ENCODE measurements at regions not wholly inside any gene's neighbourhood (a gene's known extent, or its start where the extent isn't known, plus 50 kb on each side); places are given as distances from the start of the nearest gene placed in this dataset.

GRCh38 chr1:82844911-82845827 is 1044.4 kb downstream of the ADGRL2 start:
- H3K4me3 ChIP-seq (ENCODE audit: low read depth, low read length): no peak overlapping the region
- no peak for TF ChIP-seq CTCF (IDR thresholded peaks at IDR 0.05; ENCODE audit: insufficient read depth, low read length)
- no peak for DNase-seq (ENCODE audit: low read depth)

- TF ChIP-seq CTCF (IDR thresholded peaks at IDR 0.05; ENCODE audit: insufficient read depth, low read length): no peak
- no peak overlapping the region for H3K4me3 ChIP-seq (ENCODE audit: low read depth, low read length)
- DNase-seq (ENCODE audit: low read depth): no peak
Measured at GRCh38 chr1:82844447-82844846, 1043.7 kb downstream of the ADGRL2 start.

GRCh38 chr1:82843876-82844275 is 1043.1 kb downstream of the ADGRL2 start:
- no peak for DNase-seq (ENCODE audit: low read depth)
- no peak for TF ChIP-seq CTCF (IDR thresholded peaks at IDR 0.05; ENCODE audit: insufficient read depth, low read length)
- H3K4me3 ChIP-seq (ENCODE audit: low read depth, low read length): no peak overlapping the region

GRCh38 chr1:82840192-82840591 is 1039.5 kb downstream of the ADGRL2 start:
- no peak overlapping the region for H3K4me3 ChIP-seq (ENCODE audit: low read depth, low read length)
- DNase-seq (ENCODE audit: low read depth): no peak
- no peak for TF ChIP-seq CTCF (IDR thresholded peaks at IDR 0.05; ENCODE audit: insufficient read depth, low read length)

- no peak for TF ChIP-seq CTCF (IDR thresholded peaks at IDR 0.05; ENCODE audit: insufficient read depth, low read length)
- H3K4me3 ChIP-seq (ENCODE audit: low read depth, low read length): no peak overlapping the region
- peak; percentile 37 for DNase-seq (ENCODE audit: low read depth)
Measured at GRCh38 chr1:82837766-82838465, 1037.2 kb downstream of the ADGRL2 start.

- DNase-seq (ENCODE audit: low read depth): peak; percentile 3
- no peak for TF ChIP-seq CTCF (IDR thresholded peaks at IDR 0.05; ENCODE audit: insufficient read depth, low read length)
- H3K4me3 ChIP-seq (ENCODE audit: low read depth, low read length): no peak overlapping the region
Measured at GRCh38 chr1:82836973-82837680, 1036.4 kb downstream of the ADGRL2 start.
